SKM-1 treated with dmso at 0.1 percent for 144 hours (cell line): ENCODE measurements at regions not wholly inside any gene's neighbourhood (a gene's known extent, or its start where the extent isn't known, plus 50 kb on each side); places are given as distances from the start of the nearest gene placed in this dataset.

Experiments
- DNase-seq: peaks from one replicate; lab custom pipeline; 2025; ENCODE audit not compliant: unreplicated experiment; lab: John Stamatoyannopoulos, UW

DNA sequence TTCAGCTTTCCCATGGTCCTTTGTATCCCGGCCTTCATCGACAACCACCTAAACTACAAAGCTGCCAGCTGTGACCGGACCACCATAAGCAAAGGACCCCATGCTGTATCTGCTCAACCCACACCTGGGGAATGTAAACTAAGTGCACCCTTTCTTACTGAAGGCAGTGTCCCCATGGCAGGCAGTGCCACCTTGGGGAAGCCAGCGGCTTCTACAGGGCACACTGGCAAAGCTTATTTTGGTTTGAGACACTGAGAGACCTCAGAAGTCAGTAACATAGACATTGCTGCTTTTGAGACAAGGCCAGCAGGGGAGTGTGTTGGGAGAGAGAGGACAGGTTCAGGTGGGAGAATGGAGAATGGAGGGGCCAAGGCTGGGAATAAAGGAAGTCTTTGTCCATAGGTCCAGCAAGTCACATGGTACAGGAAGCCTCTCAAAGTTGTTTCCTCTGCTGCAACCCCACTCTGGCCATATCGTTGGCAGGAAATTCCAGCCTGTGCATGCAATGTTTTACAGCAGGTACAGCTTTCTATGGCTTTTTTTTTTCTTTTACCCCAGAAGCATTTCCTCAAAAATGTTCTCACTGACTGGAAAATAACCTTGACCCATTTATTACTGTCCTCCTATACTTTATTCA lies 85.9 kb upstream of the NPVF start:
- no peak for DNase-seq

DNA sequence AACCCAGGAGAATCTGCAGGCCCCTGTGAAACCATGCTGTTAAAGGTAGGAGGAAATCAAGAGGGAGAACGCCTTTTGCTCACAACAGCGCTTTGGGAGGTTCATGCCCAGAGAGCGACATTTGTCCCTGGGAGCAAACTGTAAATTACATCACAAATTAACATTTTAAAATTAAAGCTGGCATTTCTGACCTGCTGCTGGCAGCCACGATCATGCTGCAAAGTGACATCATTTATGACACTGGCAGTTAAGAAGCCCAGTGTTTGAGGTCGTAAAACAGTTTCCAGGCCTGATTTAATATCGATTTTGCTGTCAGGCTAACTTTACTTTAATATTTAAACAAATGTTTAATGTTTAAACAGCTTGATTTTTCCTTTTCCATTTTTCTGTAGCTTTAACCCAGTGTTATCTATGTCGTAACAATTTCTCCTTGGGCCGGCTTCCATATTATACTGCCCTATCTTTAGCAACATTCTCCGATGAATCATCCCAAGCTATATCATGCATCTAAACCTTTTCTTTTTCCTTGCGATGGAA lies 86.5 kb upstream of the NPVF start:
- DNase-seq, result no peak

- DNase-seq, result no peak
These were observed 88.1 kb upstream of the NPVF start for GRCh38 chr7:25316366-25316765.

DNA sequence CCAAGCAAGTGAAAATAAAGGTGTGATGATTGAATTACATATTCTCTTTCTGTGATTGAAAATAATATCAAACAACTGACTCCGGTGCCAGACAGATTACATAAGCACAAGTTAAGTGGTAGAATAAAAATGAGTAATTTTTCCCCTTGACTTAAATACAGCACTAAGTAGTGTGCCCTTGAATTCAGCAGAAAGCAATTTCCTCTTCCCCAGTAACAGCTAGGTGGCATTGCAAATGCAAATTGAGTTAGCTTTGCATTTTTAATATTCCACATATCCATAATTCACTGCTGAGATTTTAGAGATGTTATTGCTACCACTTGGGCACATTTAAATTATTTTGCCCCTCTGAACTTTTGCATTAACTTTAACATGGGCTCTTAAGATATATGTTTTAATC lies 89.8 kb upstream of the NPVF start:
- no peak for DNase-seq

GRCh38 chr7:25319707-25320106 lies 91.4 kb upstream of the NPVF start:
- DNase-seq, result no peak

DNA sequence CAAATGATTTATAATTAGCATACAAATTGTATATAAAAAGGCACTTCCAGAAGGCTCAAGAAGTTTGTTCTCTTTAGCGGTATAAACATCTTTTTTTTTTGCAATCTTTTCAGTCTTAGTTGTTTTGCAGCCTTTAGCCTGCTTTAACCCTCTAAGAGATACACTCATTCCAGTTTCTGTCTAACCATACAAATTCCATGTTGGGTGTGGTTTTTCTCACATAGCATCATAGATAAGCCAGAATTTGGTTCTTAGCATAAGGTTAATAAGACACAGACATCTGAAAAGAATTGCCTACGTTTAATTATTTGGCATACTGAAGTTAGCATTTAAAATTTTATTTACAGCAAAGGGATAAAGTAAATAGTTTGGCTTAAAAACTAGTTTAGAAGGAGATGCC lies 92.5 kb upstream of the NPVF start:
- DNase-seq, result no peak

DNA sequence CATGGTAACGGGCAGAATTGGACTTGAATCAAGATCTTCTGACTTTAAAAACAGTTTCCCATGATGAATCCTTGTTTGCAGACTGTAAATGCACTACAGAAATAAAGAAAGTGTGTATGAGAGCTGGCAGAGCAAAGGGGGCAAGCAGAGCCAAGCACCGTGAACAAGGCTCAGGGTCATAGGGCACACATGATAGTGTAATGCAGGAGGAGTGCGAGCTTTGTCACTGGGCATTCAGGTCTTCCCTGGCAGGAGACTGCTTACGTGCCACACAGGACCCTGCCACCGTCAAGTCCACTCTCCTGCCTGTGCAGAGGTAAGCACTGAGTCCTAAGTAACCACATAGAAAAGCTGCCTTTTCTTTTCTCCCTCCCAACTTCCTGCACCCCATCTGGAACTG lies 93.1 kb upstream of the NPVF start:
- no peak for DNase-seq

DNA sequence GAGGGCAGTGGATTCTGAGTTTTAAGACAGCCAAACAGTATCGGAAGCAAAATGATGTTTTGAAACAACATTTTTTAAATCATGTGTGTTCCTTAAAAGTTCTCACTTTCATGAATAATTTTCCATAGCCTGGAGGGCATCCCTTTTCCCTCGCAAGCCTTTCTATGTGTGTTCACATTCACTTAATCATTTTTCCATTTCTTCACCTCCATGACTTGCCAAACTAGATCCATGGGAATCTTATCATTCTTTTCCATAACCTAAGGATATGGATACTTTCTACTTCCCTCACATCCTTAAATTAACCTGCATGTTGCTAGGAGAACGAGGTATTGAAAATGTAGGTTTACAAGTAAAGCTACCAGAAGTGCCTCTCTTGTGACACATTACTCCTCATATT lies 94.2 kb upstream of the NPVF start:
- no peak for DNase-seq

DNA sequence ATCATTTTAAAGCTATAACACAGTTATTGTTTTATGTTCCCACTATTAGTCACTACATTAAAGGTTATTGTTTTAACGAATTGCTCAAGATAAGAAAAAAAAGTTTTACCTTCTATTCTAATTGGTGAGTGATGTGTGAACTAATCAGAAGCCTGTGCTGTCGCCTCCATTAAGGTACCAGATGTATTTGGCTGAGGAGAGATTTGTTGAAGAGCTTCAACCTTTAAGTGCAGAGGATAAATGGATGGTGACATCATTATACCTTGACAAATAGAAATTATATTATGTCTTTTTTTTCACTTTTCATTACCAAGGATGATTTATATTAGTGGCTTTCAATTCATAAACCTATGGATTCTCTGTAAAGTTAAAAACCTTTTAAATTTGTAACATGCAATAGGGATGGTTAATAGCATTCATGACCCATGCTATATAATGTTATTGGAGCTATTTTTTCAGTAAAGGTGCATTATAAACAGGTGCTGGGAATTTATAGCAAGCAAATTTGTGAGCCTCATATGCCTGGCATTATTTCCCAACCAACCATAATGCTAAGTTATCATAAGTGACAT lies 97.0 kb upstream of the NPVF start:
- no peak for DNase-seq

- no peak for DNase-seq
These were observed 98.3 kb upstream of the NPVF start for GRCh38 chr7:25326501-25327156.

GRCh38 chr7:25329815-25330214 lies 101.5 kb upstream of the NPVF start:
- no peak for DNase-seq

- DNase-seq, result no peak
These were observed 105.1 kb upstream of the NPVF start for GRCh38 chr7:25333296-25333928.

DNA sequence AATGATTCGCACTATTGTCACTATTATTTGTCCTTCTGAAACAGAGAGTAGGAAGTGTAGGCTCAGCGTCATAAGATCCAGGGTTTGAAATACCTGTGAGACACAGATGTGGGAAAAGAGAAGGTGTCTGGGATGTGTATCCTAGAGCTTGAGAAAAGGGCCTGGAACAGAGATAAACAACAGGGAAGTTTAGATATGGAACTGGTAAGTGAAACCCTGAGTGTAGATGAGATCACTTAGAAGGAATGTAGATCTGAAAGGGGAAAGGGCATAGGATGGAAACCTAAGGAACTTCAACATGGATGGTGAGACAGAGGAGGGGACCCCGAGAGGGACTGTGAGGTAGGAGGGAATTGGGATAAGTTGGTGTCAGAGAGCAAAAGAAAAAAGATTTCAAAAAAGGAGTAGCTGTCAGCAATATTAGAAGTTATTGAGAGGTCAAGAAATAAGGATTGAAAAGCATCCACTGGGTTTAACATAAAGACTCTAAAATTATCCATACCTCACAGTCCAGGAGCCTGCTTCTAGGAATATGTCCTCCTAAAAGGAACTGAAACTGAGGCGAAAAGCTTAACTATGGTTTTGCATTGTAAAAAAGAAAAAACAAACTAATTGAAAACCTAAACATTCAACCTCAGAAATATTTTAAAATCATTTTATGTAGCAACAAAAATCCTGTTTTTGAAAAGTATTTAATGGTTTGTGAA lies 119.2 kb upstream of the NPVF start:
- DNase-seq, result no peak

DNA sequence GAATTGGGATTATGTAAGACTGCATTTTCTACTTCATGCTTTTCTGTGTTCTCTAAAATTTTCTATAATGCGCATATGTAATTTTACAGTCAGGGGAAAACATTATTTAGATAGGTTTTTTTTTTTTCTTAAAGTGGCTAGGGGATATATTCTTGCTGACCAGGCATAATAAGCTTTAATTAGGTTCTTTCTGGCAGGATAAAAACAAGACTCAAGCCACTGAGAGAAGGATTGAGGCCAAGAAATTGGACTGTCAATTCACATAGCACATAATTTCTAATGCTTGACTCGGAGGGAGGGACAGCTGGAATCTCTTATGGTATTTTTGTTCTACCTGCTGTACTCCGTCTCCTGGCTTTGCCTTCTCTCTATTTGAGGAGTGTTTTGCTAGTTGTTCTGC lies 119.8 kb upstream of the NPVF start:
- DNase-seq, result no peak

GRCh38 chr7:25349283-25350017 lies 121.2 kb upstream of the NPVF start:
- no peak for DNase-seq

- DNase-seq, result no peak
These were observed 121.8 kb upstream of the NPVF start for GRCh38 chr7:25350041-25350440.

GRCh38 chr7:25351761-25352160 lies 123.5 kb upstream of the NPVF start:
- DNase-seq, result no peak

- DNase-seq, result no peak
These were observed 124.9 kb upstream of the NPVF start for GRCh38 chr7:25353196-25353595.

- no peak for DNase-seq
These were observed 125.4 kb upstream of the NPVF start for GRCh38 chr7:25353732-25354131.

GRCh38 chr7:25356534-25357151 lies 128.4 kb upstream of the NPVF start:
- DNase-seq, result no peak
